HG02870 (cell line): ENCODE measurements at regions not wholly inside any gene's neighbourhood (a gene's known extent, or its start where the extent isn't known, plus 50 kb on each side); places are given as distances from the start of the nearest gene placed in this dataset.
A peak's percentile ranks its signal among the peaks of the same experiment; 100 is the strongest.

Source experiments
- ATAC-seq: cut with Tn5 transposase; IDR thresholded peaks from one replicate; pipeline ENCODE4 v1.9.1; 2021; ENCODE audit warnings: mild to moderate bottlenecking, moderate library complexity; ENCODE audit not compliant: unreplicated experiment

DNA sequence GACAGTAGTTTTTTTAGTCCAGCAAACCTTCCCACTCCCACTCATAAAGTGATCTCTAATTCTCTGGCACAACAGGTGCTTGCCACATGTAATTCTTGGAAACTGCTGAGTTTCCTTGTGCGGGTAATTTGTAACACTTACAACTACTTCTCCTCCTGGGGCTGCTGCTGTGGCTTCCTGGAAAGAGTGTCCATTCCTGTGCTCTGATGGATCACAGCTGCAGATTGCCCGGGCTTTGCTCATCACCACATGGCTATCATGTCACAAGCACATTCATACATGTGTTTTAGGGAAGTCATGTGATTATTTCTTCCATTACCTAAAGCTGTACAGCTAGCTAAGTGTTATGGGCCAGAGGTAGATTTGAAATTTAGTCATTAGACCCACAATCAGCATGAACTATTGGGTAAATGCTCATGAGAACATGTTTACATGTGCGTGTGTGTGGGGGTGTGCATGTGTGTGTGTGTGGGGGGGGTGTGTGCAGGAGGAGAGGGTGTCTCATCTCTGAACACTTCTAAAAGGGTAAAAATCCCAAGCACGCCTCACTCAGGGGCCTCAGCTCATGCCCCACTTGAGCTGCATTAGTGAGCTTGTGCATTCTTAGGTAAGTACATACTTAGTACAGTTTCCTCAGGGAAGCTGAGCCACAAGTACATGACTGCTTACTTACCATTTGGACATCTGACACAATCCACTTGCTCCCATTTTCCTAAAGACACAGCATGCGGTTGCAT lies 118.1 kb upstream of the CCDC112 start:
- peak; percentile 22 for ATAC-seq

DNA sequence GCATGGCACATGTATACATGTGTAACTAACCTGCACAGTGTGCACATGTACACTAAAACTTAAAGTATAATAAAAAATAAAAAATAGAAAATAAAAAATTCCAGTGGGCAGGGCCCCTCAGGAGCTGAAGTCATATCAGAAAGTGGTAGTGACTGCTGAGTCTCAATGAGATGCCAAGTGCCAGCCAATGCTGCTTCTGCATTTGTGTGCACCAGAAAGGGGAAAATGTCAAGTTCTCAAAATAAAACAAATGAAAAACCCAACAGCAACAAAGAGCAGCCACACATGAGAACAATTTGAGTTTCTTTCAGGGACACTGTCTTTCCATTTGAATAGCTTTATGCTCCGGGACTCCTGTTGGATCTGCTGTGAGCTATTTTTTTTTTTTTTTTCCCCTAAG lies 117.2 kb upstream of the CCDC112 start:
- ATAC-seq: no peak

DNA sequence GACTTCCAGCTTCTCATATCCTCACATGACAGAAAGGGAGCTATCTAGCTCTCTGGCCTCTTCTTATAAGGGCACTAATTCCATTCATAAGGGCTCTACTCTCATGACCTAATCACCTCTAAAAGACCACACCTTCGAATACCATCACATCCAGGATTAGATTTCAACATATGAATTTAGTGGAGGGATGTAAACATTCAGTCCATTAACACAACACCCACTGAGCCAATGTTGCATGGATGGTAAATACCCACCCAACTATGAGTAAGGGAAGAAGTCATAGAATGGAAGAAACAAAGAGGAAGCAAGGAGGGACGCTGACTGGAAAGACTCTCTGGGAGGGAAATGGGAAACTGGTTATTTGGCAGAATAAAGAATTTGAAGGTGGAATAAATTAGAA lies 112.6 kb upstream of the CCDC112 start:
- no peak for ATAC-seq

DNA sequence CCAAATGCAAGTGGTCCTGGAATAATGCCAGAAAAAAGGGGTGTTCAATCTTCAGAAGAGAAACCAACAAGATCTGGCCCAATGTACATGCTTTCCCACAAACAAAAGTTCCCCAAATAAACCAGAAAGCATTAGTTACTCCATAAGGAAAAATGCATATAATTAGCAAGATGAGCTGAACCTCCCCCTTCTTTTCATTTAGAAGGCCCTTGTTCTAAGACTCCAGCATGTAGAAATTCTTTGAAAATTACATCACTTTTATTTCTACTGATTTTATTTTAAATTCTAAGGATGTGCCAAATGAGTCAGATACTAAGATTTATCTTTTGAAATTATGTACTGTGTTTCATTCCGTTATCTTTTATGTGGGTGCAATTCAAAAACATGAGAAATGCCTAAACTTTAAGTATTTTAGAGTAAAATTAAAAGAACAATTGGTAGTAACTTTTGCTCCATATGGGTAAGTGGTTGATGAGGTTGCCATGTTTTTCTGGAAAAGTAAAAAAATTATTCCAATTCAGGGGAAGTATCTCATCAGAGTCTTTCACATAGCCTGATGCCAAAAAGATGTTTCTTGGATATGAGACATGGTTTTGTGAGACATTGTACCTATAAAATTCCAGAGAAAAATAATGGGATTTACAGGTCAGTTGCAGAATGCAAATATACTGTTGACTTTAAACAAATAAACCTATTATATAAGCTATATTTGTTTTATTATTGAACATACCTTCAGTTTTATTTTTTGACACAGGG lies 106.5 kb upstream of the CCDC112 start:
- no peak for ATAC-seq

DNA sequence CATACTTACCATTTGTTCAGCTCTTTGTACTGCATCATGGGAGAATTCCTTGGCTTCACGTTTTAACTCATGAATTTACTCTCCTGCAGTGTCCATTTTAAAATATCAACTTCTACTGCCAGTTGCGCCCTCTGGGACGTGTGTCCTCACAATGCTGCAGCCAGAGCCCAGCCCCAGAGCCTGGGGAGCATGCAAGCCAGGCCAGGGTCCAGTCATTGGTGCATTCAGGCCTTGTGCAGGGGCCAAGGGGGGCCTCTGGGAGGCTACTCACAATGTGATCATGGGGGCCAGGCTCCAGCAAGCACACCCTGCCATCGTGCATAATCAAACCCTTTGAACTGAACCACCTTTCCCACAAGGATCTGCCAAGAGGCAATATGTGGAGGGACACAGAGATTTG lies 105.6 kb upstream of the CCDC112 start:
- no peak for ATAC-seq

DNA sequence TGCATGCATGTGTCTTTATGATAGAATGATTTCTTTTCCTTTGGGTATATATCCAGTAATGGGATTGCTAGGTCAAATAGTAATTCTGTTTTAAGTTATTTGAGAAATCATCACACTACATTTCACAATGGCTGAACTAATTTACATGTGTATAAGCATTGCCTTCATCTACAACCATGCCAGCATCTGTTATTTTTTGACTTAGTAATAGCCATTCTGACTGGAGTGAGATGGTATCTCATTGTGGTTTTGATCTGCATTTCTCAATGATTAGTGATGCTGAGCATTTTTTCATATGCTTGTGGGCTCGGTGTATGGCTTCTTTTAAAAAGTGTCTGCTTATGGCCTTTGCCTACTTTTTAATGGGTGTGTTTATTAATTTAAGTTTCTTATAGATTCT lies 102.3 kb upstream of the CCDC112 start:
- no peak for ATAC-seq

DNA sequence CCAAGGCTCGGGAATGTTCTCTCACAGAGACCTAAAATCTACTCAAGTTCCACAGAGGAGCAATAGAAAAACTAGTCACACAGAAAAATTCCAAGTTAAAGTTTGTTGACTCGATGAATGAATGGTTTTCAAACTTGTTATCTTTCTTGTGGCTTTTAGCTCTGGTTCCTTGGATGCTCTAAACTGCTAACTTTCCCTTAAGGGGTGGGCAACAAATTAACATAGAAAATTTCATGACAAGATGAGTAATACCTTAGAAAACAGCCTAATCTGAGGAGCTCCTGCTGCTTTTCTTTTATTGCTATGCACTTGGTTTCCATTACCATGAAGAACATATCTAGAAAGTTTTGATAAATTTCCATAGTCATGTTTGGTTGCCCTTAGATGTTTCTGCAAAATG lies 100.2 kb upstream of the CCDC112 start:
- no peak for ATAC-seq

DNA sequence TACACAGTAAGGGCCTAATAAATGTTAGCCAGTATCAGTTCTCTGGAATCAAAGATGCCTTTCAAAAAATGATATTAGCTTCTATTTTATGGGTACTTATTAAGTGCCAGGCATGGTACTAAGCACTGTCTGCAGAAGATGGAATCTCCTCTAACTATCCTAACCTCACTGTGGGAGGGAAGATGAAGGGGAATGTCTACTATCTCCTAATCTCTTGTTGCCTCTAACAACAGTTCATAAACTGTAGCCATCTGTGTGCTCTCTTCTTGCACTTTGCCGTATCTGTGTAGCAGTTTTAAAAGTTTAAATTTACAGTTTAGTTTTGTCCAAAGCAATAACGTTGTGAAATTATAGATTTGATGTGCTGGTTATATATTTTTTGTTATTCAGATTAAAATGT lies 99.6 kb upstream of the CCDC112 start:
- ATAC-seq: no peak

DNA sequence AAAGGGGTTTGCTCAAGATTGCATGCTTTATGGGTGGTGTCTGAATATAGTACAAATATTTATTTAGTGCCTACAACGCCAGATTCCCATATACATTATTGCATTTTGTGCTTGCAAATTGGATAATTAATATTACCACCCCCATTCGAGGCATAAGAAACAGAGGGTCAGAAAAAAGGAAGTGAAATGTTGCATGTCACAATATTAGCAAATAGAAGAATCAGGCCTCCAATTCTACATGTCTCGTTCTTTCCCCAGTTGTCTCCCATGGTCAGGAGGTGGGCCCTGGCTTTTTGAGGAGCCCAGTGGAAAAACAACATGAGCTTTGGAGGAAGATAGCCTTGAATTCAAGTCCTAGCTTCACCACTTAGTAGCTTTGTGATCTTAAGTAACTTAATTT lies 98.1 kb upstream of the CCDC112 start:
- no peak for ATAC-seq

DNA sequence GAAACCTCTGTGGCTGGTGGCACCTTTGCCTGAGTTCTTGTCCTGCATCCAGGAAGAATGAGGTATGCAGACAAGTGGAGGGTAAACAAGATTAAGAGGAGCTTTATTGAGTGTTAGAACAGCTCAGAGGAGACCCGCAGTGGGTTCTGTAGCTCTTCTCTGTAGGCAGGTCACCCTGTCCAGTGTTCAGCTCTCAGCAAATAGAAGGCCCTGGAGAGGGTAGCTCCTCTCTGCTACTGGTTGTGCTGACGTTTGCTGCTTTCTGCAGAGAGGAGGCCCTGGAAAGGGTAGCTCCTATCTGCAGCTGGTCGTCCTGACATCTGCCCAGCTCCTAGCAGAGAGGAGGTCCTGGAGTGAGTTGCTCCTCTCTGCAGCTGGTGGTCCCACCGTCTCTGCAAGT lies 96.8 kb upstream of the CCDC112 start:
- no peak for ATAC-seq

DNA sequence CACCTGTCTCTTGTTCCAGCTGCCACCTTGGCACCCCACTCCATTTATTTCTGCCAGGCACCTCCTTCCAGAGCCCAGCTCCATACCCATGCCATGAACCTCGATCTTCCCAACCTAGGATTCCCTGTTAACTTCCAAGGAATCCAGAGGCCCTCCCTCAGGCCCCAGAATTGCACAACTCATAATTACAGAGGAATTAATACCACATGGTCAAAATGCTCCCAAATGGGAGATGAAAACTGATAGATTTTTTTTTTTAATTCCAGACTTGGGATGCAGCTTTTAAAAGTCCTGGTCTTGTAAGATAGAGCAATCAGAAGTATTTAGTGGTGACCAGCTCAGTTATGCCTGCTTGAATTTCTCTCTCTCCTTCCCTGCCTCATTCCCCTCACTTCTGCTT lies 96.2 kb upstream of the CCDC112 start:
- no peak for ATAC-seq

DNA sequence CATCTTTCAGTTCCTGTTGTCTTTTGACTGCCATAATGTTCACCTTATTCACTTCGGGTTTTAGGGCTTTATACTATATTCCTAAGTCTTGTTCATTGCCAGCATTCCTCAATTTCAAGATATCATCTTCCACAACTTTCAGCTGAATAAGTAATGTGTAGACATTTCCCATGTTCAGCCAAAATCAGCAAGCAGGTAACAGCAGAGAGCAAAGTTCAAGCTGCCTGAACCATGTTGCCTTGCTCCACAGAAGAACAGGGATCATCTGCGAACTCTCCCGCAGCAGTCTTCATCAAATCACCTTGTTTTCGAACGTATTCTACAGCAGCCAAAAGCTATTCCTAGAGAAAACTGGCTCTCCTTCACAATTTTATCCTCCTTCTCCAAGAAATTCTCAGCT lies 95.3 kb upstream of the CCDC112 start:
- no peak for ATAC-seq

DNA sequence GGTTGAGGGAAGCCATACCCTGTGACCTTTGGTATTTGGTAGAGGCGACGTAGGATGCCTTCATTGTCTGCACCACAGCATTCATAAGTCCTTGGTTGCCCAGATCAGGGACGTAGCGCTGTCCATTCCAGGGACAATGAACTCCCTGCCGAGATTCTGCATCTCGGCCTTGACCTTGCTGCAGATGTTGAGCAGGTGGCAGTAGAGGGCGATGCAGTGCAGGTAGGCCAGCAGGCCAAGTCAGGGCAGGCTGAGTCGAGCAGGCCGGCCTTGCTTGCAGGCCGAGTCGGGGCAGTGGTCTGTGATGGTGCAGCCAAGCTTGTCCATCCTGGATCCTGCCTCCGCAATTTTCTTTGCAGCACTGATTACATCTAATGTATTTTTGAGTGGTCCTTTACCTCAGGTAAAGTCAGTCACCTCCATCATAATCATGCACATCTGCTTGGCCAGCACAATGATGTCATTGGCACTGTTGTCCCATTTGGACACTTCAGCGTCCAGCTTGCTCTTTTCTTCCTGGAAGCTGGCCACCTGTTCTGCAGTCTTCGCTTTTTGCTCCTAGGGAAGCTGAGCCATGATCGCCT lies 93.4 kb upstream of the CCDC112 start:
- ATAC-seq: no peak

DNA sequence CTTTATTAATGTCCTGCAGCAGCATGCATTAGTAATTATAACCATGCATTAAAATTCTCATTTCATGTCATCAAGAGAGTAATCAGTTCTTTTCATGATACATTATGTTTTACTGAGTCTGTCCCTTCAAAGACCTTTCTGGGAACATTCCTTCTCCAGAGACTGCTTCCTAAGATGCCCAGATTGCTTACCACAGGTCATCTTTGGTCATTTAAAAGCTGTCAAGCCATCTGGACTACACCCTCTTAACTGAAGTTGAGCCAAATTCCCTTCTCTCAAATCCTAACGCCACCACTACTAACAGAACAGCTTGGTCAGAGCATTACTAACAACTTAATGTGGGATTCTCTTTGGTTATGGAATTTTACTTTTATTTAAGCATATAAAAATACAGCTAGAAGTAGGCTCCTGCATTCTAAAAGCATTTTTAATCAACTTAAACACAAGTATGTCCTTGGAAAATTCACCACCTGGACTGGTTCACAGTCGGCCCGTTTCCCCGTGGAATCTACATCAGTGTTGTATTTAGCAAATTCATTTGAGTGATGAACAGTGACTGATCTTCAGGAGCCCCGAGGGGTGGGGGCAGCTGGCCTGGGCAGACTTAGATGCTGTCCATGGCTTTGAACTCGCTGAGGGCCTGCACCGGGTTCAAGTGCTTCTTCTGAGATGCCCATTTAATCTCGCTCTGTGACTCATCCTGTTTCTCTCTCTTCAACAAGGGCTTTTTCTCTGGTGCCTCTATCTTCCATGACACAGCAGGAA lies 92.8 kb upstream of the CCDC112 start:
- ATAC-seq: no peak

DNA sequence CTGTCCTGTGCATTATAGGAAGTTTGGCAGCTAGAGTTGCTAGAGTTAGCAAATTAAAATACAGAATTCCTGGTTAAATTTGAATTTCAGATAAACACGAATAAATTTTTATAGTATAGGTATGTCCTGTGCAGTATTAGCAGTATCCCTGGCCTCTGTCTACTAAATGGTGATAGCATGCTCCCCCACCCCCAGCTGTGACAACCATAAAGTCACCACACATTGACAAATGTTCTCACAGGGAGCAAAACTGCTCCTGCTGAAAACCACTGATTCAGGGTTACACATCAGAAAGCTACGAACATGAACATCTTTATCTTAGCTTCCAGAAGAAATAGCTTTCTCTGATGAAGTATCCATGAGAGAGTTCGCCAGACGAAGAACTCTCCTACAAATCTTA lies 91.8 kb upstream of the CCDC112 start:
- ATAC-seq: no peak

DNA sequence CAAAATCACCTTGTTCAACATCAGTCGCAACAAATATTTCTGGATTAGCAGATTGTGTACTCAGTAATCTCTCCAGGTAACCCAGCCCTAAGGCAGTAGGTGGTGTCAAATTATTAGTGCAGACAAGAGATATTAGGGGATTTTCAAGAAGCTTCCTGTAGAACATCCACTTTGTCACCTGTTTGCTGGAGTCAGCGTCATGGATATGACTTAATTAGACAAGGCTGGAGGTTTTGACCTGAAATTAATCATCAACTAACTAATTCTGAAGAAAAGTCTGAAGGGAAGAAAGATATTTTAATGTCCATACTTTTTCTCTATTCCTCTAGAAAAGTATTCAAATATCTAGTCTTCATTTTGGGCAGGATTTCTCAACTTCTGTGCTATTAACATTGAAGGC lies 91.4 kb upstream of the CCDC112 start:
- no peak for ATAC-seq

DNA sequence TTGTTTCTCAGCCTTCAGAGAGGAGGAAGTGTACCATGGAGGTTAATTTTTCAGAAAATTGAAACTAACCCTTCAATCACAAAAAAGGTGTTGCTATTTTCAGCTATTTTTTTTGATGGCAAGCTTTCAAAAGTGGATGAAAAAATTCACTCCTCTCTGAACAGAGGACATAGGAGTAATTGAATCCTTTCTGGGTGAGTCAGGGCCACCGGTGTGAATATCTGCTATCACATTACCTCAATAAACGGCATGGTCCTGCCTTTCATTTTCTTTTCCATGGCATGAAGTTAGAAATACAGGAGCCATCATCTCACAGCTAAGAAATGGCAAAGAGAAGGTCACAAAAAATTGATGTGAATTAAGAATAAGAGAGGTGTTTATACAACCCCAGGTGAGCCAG lies 90.2 kb upstream of the CCDC112 start:
- no peak for ATAC-seq

DNA sequence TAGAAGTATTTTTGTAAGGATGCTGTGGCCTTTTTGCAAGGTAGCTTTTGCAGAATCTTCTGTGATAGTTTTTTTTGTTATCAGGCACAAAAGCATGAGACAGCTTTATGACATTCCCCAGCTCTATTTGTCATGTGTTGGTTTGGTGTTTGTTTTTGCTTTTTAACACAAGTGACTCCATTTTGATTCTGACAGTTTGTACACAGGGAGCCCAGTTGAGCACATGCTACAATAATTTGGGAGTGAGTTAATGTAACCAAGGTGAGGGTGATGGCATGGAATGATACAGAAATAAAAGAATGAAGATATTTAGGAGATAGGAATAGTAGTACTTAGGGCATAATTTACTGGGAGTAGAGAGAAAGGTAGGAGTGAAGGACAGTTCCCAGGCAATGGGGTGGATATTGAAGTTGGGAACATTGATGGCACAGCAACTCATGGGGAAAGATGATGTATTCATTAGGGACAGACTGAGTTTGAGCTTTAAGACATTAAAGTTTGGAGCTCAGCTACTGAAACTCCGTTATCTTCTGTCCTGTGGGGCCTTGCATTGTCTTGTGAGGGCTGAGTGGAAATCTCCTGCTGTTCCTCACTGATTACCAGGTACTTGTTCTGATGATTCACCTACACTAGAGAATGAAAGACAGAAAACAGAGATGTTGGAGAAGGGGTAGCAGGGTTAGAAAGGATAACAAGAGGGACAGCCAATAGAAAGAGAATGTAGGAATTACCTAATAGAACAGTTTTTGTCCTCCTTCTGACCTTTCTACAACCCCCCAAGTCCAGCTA lies 88.3 kb upstream of the CCDC112 start:
- no peak for ATAC-seq

DNA sequence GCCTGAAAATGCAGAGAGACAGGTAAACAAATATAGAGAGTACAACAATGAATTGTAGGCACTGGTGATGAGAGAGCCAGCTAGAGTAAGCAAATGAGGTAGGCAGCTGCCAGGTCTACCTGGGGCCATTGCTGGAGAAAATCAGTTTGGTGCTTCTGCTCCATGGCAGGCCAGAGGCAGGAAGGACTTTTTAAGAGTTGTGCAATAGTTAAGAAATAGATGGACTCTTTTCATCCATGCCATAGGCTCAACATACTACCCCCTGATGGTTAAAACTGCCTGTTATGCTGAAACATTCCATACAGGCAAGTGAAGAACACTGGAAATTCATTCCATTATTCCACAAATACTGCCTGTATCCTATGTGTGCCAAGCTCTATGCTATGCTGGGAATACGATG lies 86.5 kb upstream of the CCDC112 start:
- no peak for ATAC-seq

DNA sequence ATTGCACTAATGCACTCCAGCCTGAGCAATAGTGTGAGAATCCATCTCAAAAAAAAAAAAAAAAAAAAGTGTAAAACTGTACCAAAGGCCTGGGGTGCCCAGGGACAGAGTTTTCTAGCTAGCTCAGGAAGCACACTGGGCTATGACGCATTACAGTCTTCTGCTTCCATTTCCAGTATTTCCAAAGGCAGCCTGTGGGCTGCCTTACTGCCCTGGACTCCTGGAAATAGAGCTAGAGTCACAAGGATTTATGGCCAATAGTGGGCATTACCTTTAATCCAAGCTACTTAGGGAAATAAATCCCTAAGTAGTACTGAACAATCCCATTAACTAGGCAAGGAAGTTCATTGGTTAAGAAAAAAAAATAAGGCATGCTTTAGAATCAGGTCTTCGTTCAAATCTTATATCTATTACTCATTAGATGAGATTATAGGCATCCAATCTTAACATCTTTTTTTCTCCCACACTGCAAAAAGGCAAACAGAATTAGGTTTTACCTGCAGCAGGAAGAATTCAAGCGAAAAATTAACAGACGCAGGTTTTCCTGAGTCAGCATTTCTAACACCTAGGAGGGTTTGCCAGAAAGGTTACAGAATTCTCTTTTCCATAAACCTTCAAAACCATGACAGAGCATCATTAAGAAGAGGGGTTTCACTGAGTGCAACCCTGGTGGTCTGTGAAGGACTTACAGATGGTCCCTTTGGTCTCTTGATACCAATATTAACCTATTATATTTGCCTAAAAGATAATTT lies 85.6 kb upstream of the CCDC112 start:
- no peak for ATAC-seq
